B cell (primary cell): ENCODE measurements at regions not wholly inside any gene's neighbourhood (a gene's known extent, or its start where the extent isn't known, plus 50 kb on each side); places are given as distances from the start of the nearest gene placed in this dataset.

ENCODE experiments used
- ATAC-seq: fragments of 200-7000 bp; cut with Tn5 transposase; one replicate; pipeline ENCODE4 v1.10.0; 2021; ENCODE audit warnings: low read depth, mild to moderate bottlenecking, moderate number of reproducible peaks, moderate library complexity
- CTCF ChIA-PET: fragments of 350-600 bp; sonication (Branson Sonifier 250); formaldehyde crosslinking; loops from one replicate; lab custom pipeline; 2021; ENCODE audit warnings: antibody characterized with exemption, inconsistent platforms; lab: Charles Lee
- POLR2A ChIA-PET: fragments of 350-600 bp; sonication (Branson Sonifier 250); formaldehyde crosslinking; loops from one replicate; lab custom pipeline; 2021; ENCODE audit warnings: antibody characterized with exemption; lab: Charles Lee
- DNase-seq: peaks from one replicate; pipeline ENCODE4 v3.0.0; 2013
- H2AFZ ChIP-seq: 2 replicates; pipeline ENCODE4 v1.6.1; 2012; ENCODE audit warnings: mild to moderate bottlenecking, low read depth, low read length; ENCODE audit not compliant: insufficient read depth, poor library complexity, severe bottlenecking
- H3K27ac ChIP-seq, 2 donors: 1 replicate in 1 of 2; 2 replicates in 1 of 2; pipeline ENCODE4 v1.5.1; 2012 to 2013; ENCODE audit warnings: low read length in 2 of 2, mild to moderate bottlenecking in 2 of 2, moderate library complexity in 1 of 2
- H3K27me3 ChIP-seq, 4 experiments: fragments of 200-600 bp in 1 of 4; sonication (generic) in 1 of 4; replicated peaks in 1 of 4; 1 replicate in 2 of 4; 2 replicates in 2 of 4; pipeline versions ENCODE4 v1.6.1 to v1.7.0; 2013 to 2016; ENCODE audit warnings: low read length in 3 of 4, mild to moderate bottlenecking in 2 of 4, mixed read lengths in 1 of 4, moderate library complexity in 1 of 4; ENCODE audit not compliant: insufficient read depth in 4 of 4, control insufficient read depth in 3 of 4; ENCODE audit errors: control extremely low read depth in 1 of 4
- H3K36me3 ChIP-seq, 2 experiments: replicated peaks in 1 of 2; 1 replicate in 1 of 2; 2 replicates in 1 of 2; pipeline versions ENCODE4 v1.6.1 to v1.7.1; 2013; ENCODE audit warnings: low read length in 1 of 2; ENCODE audit not compliant: insufficient read depth in 2 of 2, control insufficient read depth in 1 of 2; ENCODE audit errors: control extremely low read depth in 1 of 2, extremely low read depth in 1 of 2
- H3K4me1 ChIP-seq, 2 donors: fragments of 200-600 bp in 1 of 2; sonication (generic) in 1 of 2; 1 replicate in 1 of 2; 2 replicates in 1 of 2; pipeline versions ENCODE4 v1.5.1 to v1.6.1; 2013 to 2017; ENCODE audit warnings: low read length in 2 of 2; ENCODE audit not compliant: control insufficient read depth in 2 of 2, insufficient read depth in 2 of 2
- H3K4me2 ChIP-seq: replicated peaks from 2 replicates; pipeline ENCODE3; 2012; ENCODE audit warnings: mild to moderate bottlenecking, low read depth, low read length; ENCODE audit not compliant: poor library complexity, severe bottlenecking
- H3K4me3 ChIP-seq, 5 experiments: fragments of 200-600 bp in 1 of 5; sonication (generic) in 1 of 5; 1 replicate in 3 of 5; 2 replicates in 2 of 5; pipeline versions ENCODE4 v1.5.1 to v1.7.0; 2011 to 2016; ENCODE audit warnings: low read length in 4 of 5, mild to moderate bottlenecking in 4 of 5, low read depth in 2 of 5, control low read depth in 1 of 5, moderate library complexity in 1 of 5; ENCODE audit not compliant: insufficient read depth in 1 of 5; ENCODE audit errors: control extremely low read depth in 1 of 5, extremely low read depth in 1 of 5
- H3K79me2 ChIP-seq: fragments of 200-600 bp; sonication (generic); one replicate; pipeline ENCODE4 v1.6.0; 2016; ENCODE audit warnings: low read length; ENCODE audit not compliant: control insufficient read depth, insufficient read depth
- H3K9ac ChIP-seq: fragments of 200-600 bp; sonication (generic); 2 replicates; pipeline ENCODE4 v1.6.1; 2017; ENCODE audit warnings: mild to moderate bottlenecking, low read length, moderate library complexity
- H3K9me3 ChIP-seq, 3 donors: one replicate each; pipeline versions ENCODE4 v1.6.1 to v1.7.1; 2013; ENCODE audit warnings: low read length in 2 of 3; ENCODE audit not compliant: control insufficient read depth in 2 of 3, insufficient read depth in 1 of 3; ENCODE audit errors: control extremely low read depth in 1 of 3
- H4K20me1 ChIP-seq: 2 replicates; pipeline ENCODE4 v1.6.0; 2012; ENCODE audit warnings: mild to moderate bottlenecking, low read length; ENCODE audit not compliant: insufficient read depth, control insufficient read depth, poor library complexity, severe bottlenecking
- H3K27ac Mint-ChIP-seq: one replicate; pipeline ENCODE4 v1.8.0; 2021; ENCODE audit warnings: mixed read lengths
- H3K27me3 Mint-ChIP-seq: one replicate; pipeline ENCODE4 v1.8.0; 2021; ENCODE audit warnings: mixed read lengths
- H3K4me1 Mint-ChIP-seq: one replicate; pipeline ENCODE4 v1.8.0; 2021; ENCODE audit warnings: mixed read lengths
- H3K4me3 Mint-ChIP-seq: one replicate; pipeline ENCODE4 v1.8.0; 2021; ENCODE audit warnings: mixed read lengths
- H3K9me3 Mint-ChIP-seq: one replicate; pipeline ENCODE4 v1.8.0; 2022; ENCODE audit warnings: mixed read lengths; ENCODE audit not compliant: insufficient read depth
- CTCF ChIP-seq: fragments of 200-600 bp; IDR thresholded peaks from one replicate; pipeline ENCODE4 v1.8.0; 2022; ENCODE audit warnings: antibody characterized with exemption, mild to moderate bottlenecking
- EZH2 ChIP-seq: IDR thresholded peaks from 2 replicates; pipeline ENCODE4 v1.6.1; 2012; ENCODE audit warnings: borderline replicate concordance, low read depth, mild to moderate bottlenecking, moderate library complexity, low read length; ENCODE audit not compliant: insufficient read depth, poor library complexity, severe bottlenecking
- WGBS: methylation state at CpG from one replicate; pipeline ENCODE4 v1.1.5; 2013; ENCODE audit warnings: missing lambda C conversion rate; ENCODE audit not compliant: insufficient coverage; 5-methylcytosine and 5-hydroxymethylcytosine counted together
- intact Hi-C: fragments of 100-400 bp; cut with micrococcal nuclease; formaldehyde crosslinking; loops from one replicate; pipeline ENCODE4 v1.10.0; 2022

- 92% methylated on average over 3 of the region's 4 CpGs for WGBS
- intact Hi-C loops = no loop called here
- H2AFZ ChIP-seq = no peak overlapping the region
- no peak for ATAC-seq
- no peaks in the 10 kb centered on the region for H4K20me1 ChIP-seq
- H3K9me3 Mint-ChIP-seq = no peaks in the 10 kb centered on the region
- H3K4me1 Mint-ChIP-seq = no peaks in the 10 kb centered on the region
- POLR2A ChIA-PET = no interaction called here
- H3K9ac ChIP-seq = no peak overlapping the region
- TF ChIP-seq EZH2 = no peak
- no peak for TF ChIP-seq CTCF
- DNase-seq = no peak
- H3K4me3 ChIP-seq = no peak overlapping the region
- peaks cover 38% of the 10 kb centered on the region for H3K27me3 Mint-ChIP-seq
- H3K27me3 ChIP-seq = no peaks in the 10 kb centered on the region
- CTCF ChIA-PET = no interaction called here
- no peak overlapping the region for H3K4me2 ChIP-seq
- no peaks in the 10 kb centered on the region for H3K9me3 ChIP-seq
- H3K4me1 ChIP-seq = no peaks in the 10 kb centered on the region
- H3K4me3 Mint-ChIP-seq = no peak overlapping the region
- no peak overlapping the region for H3K27ac ChIP-seq
- no peaks in the 10 kb centered on the region for H3K36me3 ChIP-seq
- no peaks in the 10 kb centered on the region for H3K79me2 ChIP-seq
- no peak overlapping the region for H3K27ac Mint-ChIP-seq
These were observed 57.6 kb upstream of the EYA2 start for GRCh38 chr20:46837083-46837482.

GRCh38 chr20:46838011-46838410, 56.6 kb upstream of the EYA2 start:
- no peak overlapping the region for H3K27ac Mint-ChIP-seq
- no peak for TF ChIP-seq CTCF
- no peak for TF ChIP-seq EZH2
- H2AFZ ChIP-seq = no peak overlapping the region
- H3K4me1 Mint-ChIP-seq = no peaks in the 10 kb centered on the region
- no peak overlapping the region for H3K4me3 Mint-ChIP-seq
- DNase-seq (no peak), ATAC-seq (no peak)
- no peaks in the 10 kb centered on the region for H3K27me3 ChIP-seq
- H3K27ac ChIP-seq = no peak overlapping the region
- ChIA-PET POLR2A (no interaction called here), CTCF (no interaction called here)
- H3K27me3 Mint-ChIP-seq = peaks cover 37% of the 10 kb centered on the region
- no peak overlapping the region for H3K9ac ChIP-seq
- no CpG with 5 or more reads among the region's 2 CpGs for WGBS
- no peak overlapping the region for H3K4me3 ChIP-seq
- no peaks in the 10 kb centered on the region for H3K9me3 Mint-ChIP-seq
- no peaks in the 10 kb centered on the region for H3K79me2 ChIP-seq
- H4K20me1 ChIP-seq = no peaks in the 10 kb centered on the region
- intact Hi-C loops = no loop called here
- no peaks in the 10 kb centered on the region for H3K9me3 ChIP-seq
- no peak overlapping the region for H3K4me2 ChIP-seq
- H3K4me1 ChIP-seq = no peaks in the 10 kb centered on the region
- H3K36me3 ChIP-seq = no peaks in the 10 kb centered on the region
